ENCODE measurements at regions not wholly inside any gene's neighbourhood (a gene's known extent, or its start where the extent isn't known, plus 50 kb on each side); places are given as distances from the start of the nearest gene placed in this dataset.

DNA sequence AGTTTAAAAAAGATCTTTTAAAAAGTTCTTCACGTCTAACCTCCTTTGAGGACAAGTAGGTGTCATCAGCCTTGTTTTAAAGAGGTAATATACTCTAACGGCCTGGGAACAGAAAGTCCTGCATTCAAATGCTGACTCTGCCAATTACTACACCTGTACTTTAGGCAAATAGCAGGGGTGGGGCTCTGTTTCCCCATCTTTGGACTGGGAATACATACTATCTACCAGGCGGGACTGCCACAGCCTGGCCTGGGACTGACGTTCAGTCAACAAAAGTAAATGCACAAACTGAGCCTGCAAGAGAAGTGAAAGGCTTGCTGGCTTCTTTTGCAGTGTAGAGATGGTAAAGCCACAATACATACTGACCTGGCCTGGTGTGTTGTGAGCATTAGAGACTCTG lies 107.6 kb upstream of the SPATA12 start:
- TF ChIP-seq CTCF (IDR thresholded peaks at IDR 0.05) (no peak), POLR2A (IDR thresholded peaks at IDR 0.05) (no peak), POLR2AphosphoS5 (IDR thresholded peaks at IDR 0.05; ENCODE audit: insufficient read depth in 1 of 2, low read depth in 1 of 2) (no peak)

All from vagina (tissue), 2 donors.